Hindlimb muscle (tissue), 1 donor: ENCODE measurements at regions not wholly inside any gene's neighbourhood (a gene's known extent, or its start where the extent isn't known, plus 50 kb on each side); places are given as distances from the start of the nearest gene placed in this dataset.
"Not testable (repeated sequence)": the region's sequence is repeated elsewhere in the genome, so short reads cannot be mapped to it uniquely, and the experiment has no call there.

Experiments
- DNase-seq: peaks from one replicate; pipeline ENCODE4 v3.0.0-alpha.2; 2013

- DNase-seq = no peak
These were observed 111.3 kb upstream of the MRI1 start for GRCh38 chr19:13652810-13653590.

- DNase-seq = no peak
These were observed 117.6 kb upstream of the MRI1 start for GRCh38 chr19:13646758-13647157.

- DNase-seq = no peak
These were observed 119.7 kb upstream of the MRI1 start for GRCh38 chr19:13644645-13645044.

GRCh38 chr19:13640611-13641010 is 123.7 kb upstream of the MRI1 start:
- no peak for DNase-seq

- DNase-seq = no peak
These were observed 124.9 kb upstream of the MRI1 start for GRCh38 chr19:13639342-13639929.

GRCh38 chr19:13637664-13638063 is 126.7 kb upstream of the MRI1 start:
- no peak for DNase-seq

- DNase-seq = no peak
These were observed 128.4 kb upstream of the CACNA1A start for GRCh38 chr19:13634658-13635057.

GRCh38 chr19:13633522-13633922 is 127.2 kb upstream of the CACNA1A start:
- DNase-seq = no peak

GRCh38 chr19:13633109-13633508 is 126.8 kb upstream of the CACNA1A start:
- peak; percentile 69 for DNase-seq

- not testable (repeated sequence) for DNase-seq
These were observed 125.9 kb upstream of the CACNA1A start for GRCh38 chr19:13632164-13632563.

GRCh38 chr19:13629687-13630357 is 123.5 kb upstream of the CACNA1A start:
- DNase-seq = no peak

GRCh38 chr19:13627531-13627930 is 121.3 kb upstream of the CACNA1A start:
- no peak for DNase-seq

GRCh38 chr19:13623716-13624710 is 117.7 kb upstream of the CACNA1A start:
- DNase-seq = no peak

- no peak for DNase-seq
These were observed 116.8 kb upstream of the CACNA1A start for GRCh38 chr19:13622766-13623715.

- no peak for DNase-seq
These were observed 115.1 kb upstream of the CACNA1A start for GRCh38 chr19:13621413-13621812.

GRCh38 chr19:13619203-13619632 is 112.9 kb upstream of the CACNA1A start:
- no peak for DNase-seq

GRCh38 chr19:13615890-13616289 is 109.6 kb upstream of the CACNA1A start:
- DNase-seq = no peak

GRCh38 chr19:13613447-13613846 is 107.2 kb upstream of the CACNA1A start:
- DNase-seq = no peak

GRCh38 chr19:13611596-13611995 is 105.3 kb upstream of the CACNA1A start:
- DNase-seq = no peak

- DNase-seq = no peak
These were observed 103.9 kb upstream of the CACNA1A start for GRCh38 chr19:13610039-13610691.

- DNase-seq = no peak
These were observed 99.9 kb upstream of the CACNA1A start for GRCh38 chr19:13606156-13606555.
